Esophagus muscularis mucosa (tissue), 4 donors: ENCODE measurements at regions not wholly inside any gene's neighbourhood (a gene's known extent, or its start where the extent isn't known, plus 50 kb on each side); places are given as distances from the start of the nearest gene placed in this dataset.

Experiments used
- DNase-seq: peaks from one replicate; pipeline ENCODE4 v3.0.0-alpha.2; 2017; ENCODE audit errors: extremely low spot score
- H3K27ac ChIP-seq, 4 donors: fragments of 200-600 bp; sonication (generic); replicated peaks in 1 of 4; 1 replicate in 3 of 4; 2 replicates in 1 of 4; pipeline ENCODE4 v1.5.1; 2016 to 2019; ENCODE audit warnings: mild to moderate bottlenecking in 1 of 4
- H3K27me3 ChIP-seq, 4 donors: fragments of 200-600 bp; sonication (generic); one replicate each; pipeline versions ENCODE4 v1.5.1 to v1.6.0; 2016 to 2019
- H3K36me3 ChIP-seq, 4 donors: fragments of 200-600 bp; sonication (generic); one replicate each; pipeline ENCODE4 v1.5.1; 2016 to 2019
- H3K4me1 ChIP-seq, 4 donors: fragments of 200-600 bp; sonication (generic); one replicate each; pipeline ENCODE4 v1.5.1; 2016 to 2019
- H3K4me3 ChIP-seq, 4 donors: fragments of 200-600 bp; sonication (generic); 1 replicate in 2 of 4; 2 replicates in 2 of 4; pipeline ENCODE4 v1.5.1; 2016 to 2019; ENCODE audit warnings: mild to moderate bottlenecking in 4 of 4, moderate library complexity in 1 of 4
- H3K9me3 ChIP-seq, 4 donors: fragments of 200-600 bp; sonication (generic); 1 replicate in 3 of 4; 2 replicates in 1 of 4; pipeline ENCODE4 v1.5.1; 2016 to 2019
- EP300 ChIP-seq: sonication (generic); formaldehyde crosslinking; IDR thresholded peaks from one replicate; pipeline ENCODE4 v1.6.1; 2017; ENCODE audit warnings: antibody characterized with exemption
- POLR2A ChIP-seq: fragments of 450-650 bp; IDR thresholded peaks from one replicate; pipeline ENCODE4 v1.6.1; 2017; ENCODE audit warnings: antibody characterized with exemption, moderate library complexity, mild to moderate bottlenecking, low read depth
- POLR2AphosphoS5 ChIP-seq, 2 donors: sonication (generic); formaldehyde crosslinking; IDR thresholded peaks; one replicate each; pipeline ENCODE4 v1.6.1; 2017; ENCODE audit warnings: antibody characterized with exemption in 2 of 2
- WGBS: methylation state at CpG from one replicate; pipeline ENCODE4 v1.1.5; 2018; 5-methylcytosine and 5-hydroxymethylcytosine counted together
- intact Hi-C: fragments of 100-400 bp; cut with DNase I; formaldehyde crosslinking; loops from one replicate; pipeline ENCODE4 v1.15.1; 2023
- TF ChIP-seq, protein P1 (sequence below), 3 experiments: fragments of 200-600 bp in 2 of 3; fragments of 450-650 bp in 1 of 3; sonication (generic) in 2 of 3; IDR thresholded peaks; one replicate each; pipeline ENCODE4 v1.5.1; 2017 to 2019; ENCODE audit warnings: antibody characterized with exemption in 3 of 3, mild to moderate bottlenecking in 2 of 3, moderate library complexity in 1 of 3

DNA sequence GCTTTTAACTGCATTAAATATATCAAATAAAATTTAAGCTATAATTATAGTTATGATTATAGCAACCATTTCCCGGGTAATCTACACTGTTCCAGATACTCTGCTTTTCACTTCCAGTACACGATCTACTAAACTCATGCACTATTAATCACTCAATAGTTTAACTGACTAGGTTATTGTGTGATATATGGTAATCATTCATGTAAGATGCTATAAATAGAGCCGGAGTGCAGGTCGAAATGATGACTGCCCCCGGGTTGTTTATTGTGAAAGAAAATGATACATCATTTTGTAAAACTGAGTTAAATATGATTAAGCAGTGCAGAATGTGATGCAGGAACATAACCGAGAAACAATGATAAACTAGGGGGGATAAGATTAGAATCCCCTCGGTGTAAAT lies 434.6 kb upstream of the DSEL start:
- no peaks in the 10 kb centered on the region for H3K9me3 ChIP-seq
- no peak overlapping the region for H3K27ac ChIP-seq
- TF ChIP-seq EP300 (no peak), POLR2AphosphoS5 (IDR thresholded peaks at IDR 0.05) (no peak), POLR2A (no peak)
- TF ChIP-seq, protein P1, sequence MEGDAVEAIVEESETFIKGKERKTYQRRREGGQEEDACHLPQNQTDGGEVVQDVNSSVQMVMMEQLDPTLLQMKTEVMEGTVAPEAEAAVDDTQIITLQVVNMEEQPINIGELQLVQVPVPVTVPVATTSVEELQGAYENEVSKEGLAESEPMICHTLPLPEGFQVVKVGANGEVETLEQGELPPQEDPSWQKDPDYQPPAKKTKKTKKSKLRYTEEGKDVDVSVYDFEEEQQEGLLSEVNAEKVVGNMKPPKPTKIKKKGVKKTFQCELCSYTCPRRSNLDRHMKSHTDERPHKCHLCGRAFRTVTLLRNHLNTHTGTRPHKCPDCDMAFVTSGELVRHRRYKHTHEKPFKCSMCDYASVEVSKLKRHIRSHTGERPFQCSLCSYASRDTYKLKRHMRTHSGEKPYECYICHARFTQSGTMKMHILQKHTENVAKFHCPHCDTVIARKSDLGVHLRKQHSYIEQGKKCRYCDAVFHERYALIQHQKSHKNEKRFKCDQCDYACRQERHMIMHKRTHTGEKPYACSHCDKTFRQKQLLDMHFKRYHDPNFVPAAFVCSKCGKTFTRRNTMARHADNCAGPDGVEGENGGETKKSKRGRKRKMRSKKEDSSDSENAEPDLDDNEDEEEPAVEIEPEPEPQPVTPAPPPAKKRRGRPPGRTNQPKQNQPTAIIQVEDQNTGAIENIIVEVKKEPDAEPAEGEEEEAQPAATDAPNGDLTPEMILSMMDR (IDR thresholded peaks at IDR 0.05), result no peak
- no peaks in the 10 kb centered on the region for H3K36me3 ChIP-seq
- intact Hi-C loops, result no loop called here
- DNase-seq, result no peak
- WGBS, result 59% methylated on average over 7 of the region's 7 CpGs
- H3K27me3 ChIP-seq, result no peaks in the 10 kb centered on the region
- H3K4me3 ChIP-seq, result no peak overlapping the region
- no peaks in the 10 kb centered on the region for H3K4me1 ChIP-seq

DNA sequence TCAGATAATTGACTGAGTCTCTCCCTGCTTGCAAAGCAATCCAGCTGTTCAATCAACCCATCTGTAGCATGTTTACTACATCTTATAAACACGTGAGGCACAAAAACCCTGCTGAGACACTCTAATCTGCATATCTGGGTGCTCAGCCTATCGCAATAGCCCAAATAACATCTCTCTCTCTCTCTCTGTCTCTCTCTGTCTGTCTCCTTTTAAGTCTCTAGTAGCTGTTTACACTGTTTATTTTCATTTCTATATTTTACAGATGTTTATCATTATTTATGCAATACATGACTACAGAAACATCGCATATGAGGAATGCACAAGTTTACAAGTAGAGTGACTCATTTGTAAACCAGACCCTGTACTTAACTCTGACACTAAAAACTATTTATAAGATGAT lies 422.1 kb upstream of the DSEL start:
- Histone ChIP-seq H3K27me3 (no peaks in the 10 kb centered on the region), H3K4me1 (no peaks in the 10 kb centered on the region), H3K36me3 (no peaks in the 10 kb centered on the region), H3K4me3 (no peak overlapping the region), H3K9me3 (no peaks in the 10 kb centered on the region), H3K27ac (no peak overlapping the region)
- TF ChIP-seq, protein P1 (IDR thresholded peaks at IDR 0.05), result no peak
- TF ChIP-seq EP300, result no peak
- TF ChIP-seq POLR2A, result no peak
- TF ChIP-seq POLR2AphosphoS5 (IDR thresholded peaks at IDR 0.05), result no peak
- WGBS, result 68% methylated on average over 3 of the region's 3 CpGs
- no peak for DNase-seq
- intact Hi-C loops, result no loop called here

DNA sequence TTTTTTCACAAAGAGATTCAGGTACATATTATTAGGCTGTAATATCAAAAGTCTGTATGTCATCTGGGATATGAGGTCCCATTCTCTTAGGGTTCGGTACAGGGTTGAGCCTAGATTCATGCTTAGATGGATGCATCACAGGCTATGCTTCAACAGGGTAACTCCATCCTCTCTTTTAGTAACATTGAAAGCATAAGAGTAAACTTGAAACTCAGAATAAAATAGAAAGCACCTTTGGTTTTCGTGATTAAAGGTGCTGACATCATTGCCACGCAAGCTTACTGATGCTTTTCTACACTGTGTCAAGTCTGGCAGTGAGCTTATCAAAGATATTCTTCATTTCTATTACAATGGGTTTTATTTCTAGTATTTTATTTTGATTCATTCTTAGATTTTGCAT lies 419.1 kb upstream of the DSEL start:
- DNase-seq, result no peak
- no peaks in the 10 kb centered on the region for H3K9me3 ChIP-seq
- WGBS, result 87% methylated on average over 3 of the region's 3 CpGs
- no peak overlapping the region for H3K27ac ChIP-seq
- no peaks in the 10 kb centered on the region for H3K36me3 ChIP-seq
- H3K27me3 ChIP-seq, result no peaks in the 10 kb centered on the region
- TF ChIP-seq, protein P1 (IDR thresholded peaks at IDR 0.05), result no peak
- no peak for TF ChIP-seq EP300
- no peak for TF ChIP-seq POLR2A
- TF ChIP-seq POLR2AphosphoS5 (IDR thresholded peaks at IDR 0.05), result no peak
- no peaks in the 10 kb centered on the region for H3K4me1 ChIP-seq
- intact Hi-C loops, result no loop called here
- no peak overlapping the region for H3K4me3 ChIP-seq

DNA sequence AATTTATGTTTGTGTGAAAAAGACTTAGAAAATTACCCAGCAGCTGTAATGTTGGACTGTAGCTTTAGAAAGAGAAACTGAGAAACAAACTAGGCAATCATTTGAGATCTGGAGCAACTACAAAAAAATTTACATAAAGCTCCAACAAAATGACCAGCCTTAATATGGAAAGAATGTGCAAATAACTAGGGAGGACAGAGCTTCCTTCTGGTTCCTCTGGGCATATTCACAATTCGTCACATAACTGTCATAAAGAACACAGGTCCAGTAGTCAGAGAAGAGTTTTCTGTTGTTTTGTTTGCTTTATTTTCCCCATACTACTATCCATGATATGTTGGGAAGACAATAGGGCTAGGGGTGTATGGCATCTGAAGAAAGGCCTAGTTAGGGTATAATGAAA lies 416.8 kb upstream of the DSEL start:
- intact Hi-C loops, result no loop called here
- Histone ChIP-seq H3K27ac (no peak overlapping the region), H3K9me3 (no peaks in the 10 kb centered on the region), H3K4me3 (no peak overlapping the region), H3K36me3 (no peaks in the 10 kb centered on the region), H3K27me3 (no peaks in the 10 kb centered on the region), H3K4me1 (no peaks in the 10 kb centered on the region)
- no peak for TF ChIP-seq POLR2AphosphoS5 (IDR thresholded peaks at IDR 0.05)
- TF ChIP-seq, protein P1 (IDR thresholded peaks at IDR 0.05), result no peak
- no peak for TF ChIP-seq POLR2A
- no peak for TF ChIP-seq EP300
- WGBS, result 86% methylated on average over 1 of the region's 1 CpG
- DNase-seq, result no peak

DNA sequence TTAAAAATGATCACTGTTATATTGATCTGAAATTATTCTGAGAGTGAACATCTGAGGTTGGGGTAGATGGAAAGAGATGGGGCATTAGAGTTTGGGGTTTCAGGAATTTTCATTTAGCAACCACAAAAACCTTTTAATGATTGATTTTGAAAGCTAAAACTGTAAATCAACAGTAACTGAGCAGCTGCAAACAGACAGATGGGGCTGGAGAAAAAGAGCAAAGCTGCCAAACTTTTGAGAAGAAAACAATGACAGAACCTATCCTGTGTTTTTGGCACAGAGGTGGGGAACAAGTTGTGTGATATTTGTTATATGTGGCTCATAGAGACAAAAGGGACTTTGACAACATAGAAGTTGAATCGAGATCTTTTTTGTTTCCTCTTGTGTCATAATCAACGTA lies 415.8 kb upstream of the DSEL start:
- H3K36me3 ChIP-seq, result no peaks in the 10 kb centered on the region
- DNase-seq, result no peak
- 28% methylated on average over 2 of the region's 2 CpGs for WGBS
- no peak overlapping the region for H3K4me3 ChIP-seq
- no peaks in the 10 kb centered on the region for H3K4me1 ChIP-seq
- no peaks in the 10 kb centered on the region for H3K9me3 ChIP-seq
- no peaks in the 10 kb centered on the region for H3K27me3 ChIP-seq
- no peak for TF ChIP-seq POLR2A
- TF ChIP-seq POLR2AphosphoS5 (IDR thresholded peaks at IDR 0.05), result no peak
- TF ChIP-seq EP300, result no peak
- TF ChIP-seq, protein P1 (IDR thresholded peaks at IDR 0.05), result no peak
- no peak overlapping the region for H3K27ac ChIP-seq
- intact Hi-C loops, result no loop called here
